NCI-H345 treated with DMSO at 0.1 percent for 48 hours (cell line): ENCODE measurements at regions not wholly inside any gene's neighbourhood (a gene's known extent, or its start where the extent isn't known, plus 50 kb on each side); places are given as distances from the start of the nearest gene placed in this dataset.
"Not testable (repeated sequence)": the region's sequence is repeated elsewhere in the genome, so short reads cannot be mapped to it uniquely, and the experiment has no call there.

ENCODE experiments used
- DNase-seq: peaks from one replicate; lab custom pipeline; 2025; ENCODE audit not compliant: unreplicated experiment; lab: John Stamatoyannopoulos, UW

- DNase-seq = no peak
Observed at GRCh38 chr5:89690331-89690730, 719.2 kb downstream of the CETN3 start.

- DNase-seq = no peak
Observed at GRCh38 chr5:89686081-89686765, 723.3 kb downstream of the CETN3 start.

GRCh38 chr5:89676634-89677033 lies 732.9 kb downstream of the CETN3 start:
- no peak for DNase-seq

- no peak for DNase-seq
Observed at GRCh38 chr5:89673019-89673418, 736.5 kb downstream of the CETN3 start.

- no peak for DNase-seq
Observed at GRCh38 chr5:89668821-89669220, 740.7 kb downstream of the CETN3 start.

GRCh38 chr5:89662499-89662898 lies 747.1 kb downstream of the CETN3 start:
- no peak for DNase-seq

- no peak for DNase-seq
Observed at GRCh38 chr5:89638871-89639270, 755.9 kb upstream of the MEF2C start.

GRCh38 chr5:89634176-89634575 lies 751.2 kb upstream of the MEF2C start:
- DNase-seq = not testable (repeated sequence)

GRCh38 chr5:89630064-89630463 lies 747.1 kb upstream of the MEF2C start:
- DNase-seq = not testable (repeated sequence)

- DNase-seq = no peak
Observed at GRCh38 chr5:89628876-89629635, 746.1 kb upstream of the MEF2C start.

GRCh38 chr5:89615839-89616518 lies 733.0 kb upstream of the MEF2C start:
- no peak for DNase-seq

GRCh38 chr5:89613222-89613956 lies 730.4 kb upstream of the MEF2C start:
- no peak for DNase-seq

GRCh38 chr5:89606939-89607534 lies 724.1 kb upstream of the MEF2C start:
- DNase-seq = no peak

- no peak for DNase-seq
Observed at GRCh38 chr5:89604342-89604741, 721.4 kb upstream of the MEF2C start.

- no peak for DNase-seq
Observed at GRCh38 chr5:89601880-89602279, 718.9 kb upstream of the MEF2C start.

GRCh38 chr5:89597878-89598277 lies 714.9 kb upstream of the MEF2C start:
- DNase-seq = no peak

GRCh38 chr5:89596821-89597220 lies 713.8 kb upstream of the MEF2C start:
- no peak for DNase-seq

- DNase-seq = no peak
Observed at GRCh38 chr5:89595056-89595455, 712.1 kb upstream of the MEF2C start.

GRCh38 chr5:89584339-89584956 lies 701.5 kb upstream of the MEF2C start:
- no peak for DNase-seq

GRCh38 chr5:89583534-89583933 lies 700.5 kb upstream of the MEF2C start:
- DNase-seq = no peak
